Stimulated activated CD4-positive, alpha-beta T cell treated with anti-CD3 and anti-CD28 coated beads, Interleukin-2, amount 100 ng/mL, for 4 hours (primary cell): ENCODE measurements at regions not wholly inside any gene's neighbourhood (a gene's known extent, or its start where the extent isn't known, plus 50 kb on each side); places are given as distances from the start of the nearest gene placed in this dataset.

Experiments used
- DNase-seq: peaks from one replicate; pipeline ENCODE4 v3.0.0-alpha.2; 2020; ENCODE audit warnings: low read depth

DNA sequence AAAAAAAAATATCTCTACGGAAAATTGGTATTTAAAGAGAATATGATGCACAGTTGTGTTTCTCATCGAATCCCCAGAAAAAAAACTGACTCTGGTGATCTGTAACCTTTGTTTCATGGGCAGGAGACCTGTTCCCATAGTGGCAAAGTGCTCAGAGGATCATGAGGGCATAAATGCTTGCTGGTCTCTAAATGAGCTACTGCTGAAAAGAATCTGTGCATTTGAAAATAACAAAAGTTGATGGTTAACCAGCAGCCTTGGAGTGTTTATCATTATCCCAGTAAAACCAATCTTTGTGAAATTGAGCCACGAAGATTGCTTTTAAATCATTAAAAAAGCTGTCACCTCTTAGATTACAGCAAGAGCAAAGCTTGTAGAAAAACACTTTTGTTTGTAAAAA, 775.4 kb downstream of the MTRR start:
- DNase-seq = no peak

DNA sequence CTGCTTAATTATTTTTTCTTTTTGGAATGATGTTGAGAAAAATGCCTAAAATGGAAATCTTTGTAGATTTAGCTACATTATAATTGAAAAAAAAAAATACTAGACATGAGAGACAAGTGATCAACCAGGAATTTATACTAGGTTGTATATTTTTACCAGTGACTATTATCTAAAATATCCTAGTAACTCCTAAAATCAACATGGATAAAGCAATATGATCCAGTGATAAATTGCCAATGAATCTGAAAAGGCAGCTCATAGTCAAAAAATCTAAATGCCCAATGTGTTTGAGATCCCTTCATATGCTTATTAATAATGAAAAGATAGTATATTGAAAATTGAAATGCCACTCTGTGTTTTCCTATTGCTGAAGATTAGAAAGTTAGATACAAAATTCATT, 778.2 kb downstream of the MTRR start:
- no peak for DNase-seq

DNA sequence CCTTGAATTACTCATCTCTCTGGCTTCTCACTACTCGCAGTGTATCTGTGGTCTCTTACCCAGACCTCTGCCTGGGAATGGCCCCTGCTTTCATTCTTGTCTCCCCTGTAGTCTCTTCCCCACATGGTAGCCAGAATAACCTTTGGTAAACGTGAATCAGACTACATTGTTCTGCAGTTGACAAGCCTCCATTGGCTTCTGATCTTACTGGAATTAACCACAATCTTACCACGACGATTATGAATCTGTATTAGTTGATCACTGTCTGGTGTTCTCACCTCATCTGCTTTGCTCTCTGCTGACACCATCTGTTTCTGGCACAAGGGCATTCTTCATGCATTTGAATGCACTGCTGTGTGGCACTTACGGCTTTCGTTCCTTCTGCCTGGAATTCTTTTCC, 781.2 kb downstream of the MTRR start:
- DNase-seq = no peak

DNA sequence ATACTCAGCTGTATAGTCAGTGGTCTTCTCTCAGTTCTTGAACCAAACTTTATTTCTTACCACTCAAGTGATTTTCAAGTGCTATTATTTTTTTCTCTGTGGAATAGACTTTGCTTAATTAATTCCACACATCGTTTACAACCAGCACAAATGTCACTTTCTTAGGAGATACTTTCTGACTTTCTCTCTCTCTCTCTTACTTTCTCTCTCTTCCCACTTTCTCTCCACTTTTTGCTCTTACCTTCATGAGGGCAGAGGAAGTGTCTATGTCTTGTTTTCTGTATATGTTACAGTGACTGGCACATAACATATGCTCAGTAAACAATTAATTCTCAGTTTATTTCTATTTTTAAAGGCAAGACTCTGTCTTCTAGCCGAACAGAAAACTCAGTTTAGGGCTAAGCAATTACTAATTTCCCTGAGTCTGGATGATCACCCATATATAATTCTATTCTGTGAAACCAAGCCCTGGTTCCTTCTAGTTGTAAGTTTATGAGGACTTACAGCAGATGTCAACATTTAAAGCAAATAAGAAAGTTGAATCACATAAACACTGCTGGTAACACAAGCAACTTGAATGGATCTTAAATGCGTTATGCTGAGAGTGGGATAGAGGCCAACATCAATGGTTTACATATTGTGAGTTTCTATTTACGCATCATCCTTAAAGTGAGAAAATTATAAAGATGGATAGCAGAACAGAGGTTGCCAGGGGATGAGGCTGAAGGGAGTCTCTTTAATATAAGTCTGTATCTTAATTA, 791.4 kb downstream of the MTRR start:
- no peak for DNase-seq

DNA sequence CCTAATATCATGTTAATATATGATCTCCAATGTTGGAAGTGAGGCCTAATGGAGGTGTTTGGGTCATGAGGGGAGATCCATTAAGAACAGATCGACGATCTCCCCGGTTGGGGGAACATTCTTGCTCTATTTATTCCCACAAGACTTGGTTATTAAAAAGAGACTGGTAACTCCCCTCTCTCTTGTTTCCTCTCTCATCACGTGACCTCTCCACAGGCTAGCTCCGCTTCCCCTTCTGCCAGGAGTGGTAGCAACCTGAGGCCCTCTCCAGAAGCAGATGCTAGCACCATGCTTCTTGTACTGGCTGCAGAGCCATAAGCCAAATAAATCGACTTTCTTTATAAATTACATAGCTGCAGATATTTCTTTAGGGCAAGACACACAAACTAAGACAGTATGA, 794.4 kb downstream of the MTRR start:
- no peak for DNase-seq

DNA sequence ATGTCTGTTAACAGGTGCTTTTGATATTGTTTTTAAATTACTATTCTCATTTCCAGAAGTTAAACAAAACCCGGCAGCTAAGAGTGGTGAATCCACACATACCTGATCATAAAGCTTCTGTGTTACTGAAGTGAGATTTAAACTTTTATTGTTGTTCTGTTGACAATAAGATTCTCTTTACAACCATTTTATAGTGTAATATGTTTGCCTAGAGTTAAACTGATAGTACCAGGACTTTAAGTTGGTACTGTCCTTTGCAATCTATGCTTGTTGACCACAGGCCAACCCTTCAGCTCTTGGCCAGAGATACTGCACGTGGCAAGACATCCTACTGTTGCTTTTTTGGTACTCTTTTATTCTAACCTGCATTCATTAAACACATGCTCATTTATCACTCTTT, 806.2 kb downstream of the MTRR start:
- DNase-seq = no peak

DNA sequence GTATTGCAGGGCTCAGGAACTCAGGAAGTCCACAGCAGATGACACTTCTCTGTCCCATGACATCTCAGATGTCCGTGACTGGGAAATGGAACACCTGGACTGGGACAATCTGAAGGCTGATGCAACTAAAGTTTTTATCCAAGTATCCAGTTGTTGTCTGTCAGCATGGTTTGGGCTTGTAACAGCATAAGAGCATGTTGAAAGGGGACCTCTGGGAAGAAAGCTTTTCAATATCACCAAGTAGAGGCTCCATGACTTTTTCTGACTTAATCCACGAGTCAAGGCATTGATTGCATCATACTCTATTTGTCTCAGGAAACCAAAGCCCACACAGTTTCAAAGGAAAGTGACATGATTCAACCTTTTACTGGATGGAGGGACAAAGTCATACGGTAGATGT, 807.7 kb downstream of the MTRR start:
- DNase-seq = no peak

DNA sequence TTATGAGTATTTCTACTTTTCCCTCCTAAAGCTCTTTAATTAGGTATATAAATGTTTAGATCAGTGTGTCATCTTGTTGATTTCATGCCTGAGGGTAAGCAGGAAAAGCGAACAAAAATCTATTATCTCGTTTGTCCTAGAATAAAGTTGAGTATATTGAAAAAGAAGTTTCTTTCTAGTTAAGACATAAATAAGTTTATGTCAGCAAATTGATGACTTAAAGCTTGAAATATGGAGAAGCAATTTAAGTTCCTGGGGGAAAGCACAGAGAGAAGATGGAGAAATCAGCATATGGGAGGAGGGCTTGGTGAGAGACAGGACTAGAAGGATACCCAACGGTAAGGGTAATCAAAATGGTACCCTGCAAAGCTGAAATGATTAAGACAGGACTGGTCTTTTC, 813.4 kb downstream of the MTRR start:
- no peak for DNase-seq

DNA sequence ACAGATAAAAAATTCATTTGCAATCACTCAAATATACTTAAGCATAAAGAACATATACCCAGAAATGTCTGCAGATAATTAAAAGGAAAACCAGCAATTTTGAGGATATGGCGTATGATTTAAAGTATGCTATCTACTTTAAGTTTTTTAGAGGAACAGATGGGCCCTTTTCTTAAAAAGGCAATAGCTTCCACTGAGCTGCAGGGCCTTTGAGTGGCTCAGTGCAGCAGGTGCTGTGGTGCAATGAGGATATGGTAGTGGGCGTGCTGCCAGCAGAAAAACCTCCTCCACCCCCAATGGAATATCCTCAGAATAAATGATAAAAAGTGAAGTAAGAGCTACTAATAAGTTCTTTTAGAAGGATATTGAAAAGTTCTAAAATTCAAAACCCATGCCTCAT, 814.5 kb downstream of the MTRR start:
- DNase-seq = no peak

DNA sequence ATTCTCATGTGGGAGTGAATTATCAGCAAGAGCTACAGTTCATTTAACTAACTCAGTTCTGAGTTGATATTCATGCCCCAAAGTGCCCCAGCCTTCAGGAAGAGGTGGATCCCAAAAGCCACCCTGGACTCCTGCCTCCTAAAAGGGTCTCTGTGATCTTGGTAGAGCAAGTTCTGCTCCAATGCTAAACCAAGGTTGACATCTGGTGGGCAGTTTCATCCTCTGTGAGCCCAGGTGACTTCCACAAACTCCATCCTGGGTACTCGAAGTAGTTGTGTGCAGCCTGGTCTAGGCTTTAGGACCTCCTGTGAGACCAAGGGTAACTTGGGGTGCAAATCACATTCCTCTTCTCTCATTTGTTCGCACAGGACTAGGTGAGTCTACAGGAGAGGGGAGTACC, 816.8 kb downstream of the MTRR start:
- DNase-seq = no peak

DNA sequence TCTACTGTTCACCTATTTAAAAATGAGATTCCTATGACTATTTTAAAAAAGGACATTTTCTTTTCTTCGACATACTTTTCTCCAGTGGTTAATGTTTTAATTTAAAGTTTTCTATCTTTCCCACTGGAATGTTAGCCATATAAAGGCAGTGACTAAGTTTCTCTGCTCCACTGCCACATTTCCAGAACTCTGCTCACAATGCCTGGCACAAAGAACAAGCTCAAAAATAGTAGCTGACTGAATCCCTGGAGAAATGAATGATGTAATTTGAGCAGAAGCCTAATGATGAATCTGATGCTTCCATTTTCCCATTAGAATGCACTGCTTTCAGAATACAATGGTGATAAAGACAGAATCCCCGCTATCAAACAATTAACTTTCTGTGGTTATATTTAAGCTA, 817.8 kb downstream of the MTRR start:
- DNase-seq = no peak

DNA sequence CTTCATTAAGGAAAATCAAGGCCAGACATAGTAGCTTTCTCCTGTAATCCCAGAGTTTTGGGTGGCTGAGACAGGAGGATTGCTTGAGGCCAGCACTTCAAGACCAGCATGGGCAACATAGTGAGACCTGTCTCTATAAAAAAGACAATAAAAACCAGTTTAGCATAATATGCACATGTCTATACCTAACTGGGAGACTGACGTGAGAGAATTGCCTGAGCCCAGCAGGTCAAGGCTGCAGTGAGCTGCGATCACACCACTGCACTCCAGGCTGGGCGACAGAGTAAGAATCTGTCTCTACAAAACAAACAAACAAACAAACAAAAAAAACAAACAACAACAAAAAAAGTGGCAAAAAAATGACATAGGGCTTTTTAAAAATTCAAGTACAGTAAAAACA, 820.8 kb downstream of the MTRR start:
- DNase-seq = no peak

DNA sequence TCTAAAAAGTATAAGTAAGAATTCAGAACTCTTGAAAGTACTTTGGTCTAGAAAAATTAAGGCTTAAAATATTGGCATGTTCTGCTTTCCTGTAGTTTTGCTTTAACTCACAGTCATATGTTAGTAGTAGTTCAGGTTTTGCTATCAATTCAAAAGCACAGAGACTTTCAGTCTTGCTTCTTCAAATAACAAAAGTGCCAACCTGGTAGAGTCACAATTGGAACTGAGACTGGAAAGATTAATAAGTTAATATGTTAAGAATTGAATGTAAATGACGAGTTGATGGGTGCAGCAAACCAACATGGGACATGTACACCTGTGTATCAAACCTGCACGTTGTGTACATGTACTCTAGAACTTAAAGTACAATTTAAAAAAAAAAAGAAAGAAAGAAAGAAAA, 822.3 kb downstream of the MTRR start:
- no peak for DNase-seq

DNA sequence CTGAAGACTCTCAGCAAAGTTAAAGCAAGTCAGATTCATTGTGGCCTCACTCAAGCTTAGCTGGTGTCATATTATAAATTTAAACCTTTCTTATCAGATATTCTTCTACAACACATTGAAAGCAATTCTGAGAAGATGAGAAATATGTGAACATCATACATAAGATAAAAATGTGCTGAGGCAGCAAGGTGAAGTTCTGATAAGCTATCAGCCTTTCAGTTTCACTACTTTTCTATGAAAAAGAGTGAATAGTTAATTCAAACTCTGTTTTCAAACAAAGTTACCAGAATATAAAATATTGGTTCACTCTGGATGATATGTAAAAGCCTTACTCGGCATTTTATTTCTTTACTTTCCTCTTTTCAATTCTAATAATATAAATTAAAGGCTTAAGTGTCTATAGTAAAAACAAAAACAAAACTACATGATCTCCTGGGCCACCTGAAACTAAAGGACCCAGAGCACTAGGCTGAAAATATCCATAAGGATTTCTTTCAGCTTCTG, 824.4 kb downstream of the MTRR start:
- DNase-seq = no peak

DNA sequence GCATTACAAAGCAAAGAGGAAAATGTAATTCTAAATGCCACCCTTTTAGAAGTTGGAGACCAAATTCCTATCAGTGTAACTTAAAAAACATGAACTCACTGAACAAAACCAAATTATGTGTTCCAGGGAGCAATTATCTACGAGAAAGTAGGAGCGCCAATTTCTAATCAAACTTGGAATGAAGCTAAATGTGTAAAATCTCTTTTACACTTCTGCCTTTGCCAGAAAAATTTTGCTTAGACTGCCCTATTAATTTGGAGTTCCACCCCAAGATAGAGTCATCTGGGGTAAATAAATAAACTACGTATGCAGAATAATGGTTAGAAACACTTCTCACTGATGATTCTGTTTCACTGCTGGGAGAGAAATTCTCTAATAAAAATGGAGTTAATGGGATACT, 825.6 kb downstream of the MTRR start:
- no peak for DNase-seq

DNA sequence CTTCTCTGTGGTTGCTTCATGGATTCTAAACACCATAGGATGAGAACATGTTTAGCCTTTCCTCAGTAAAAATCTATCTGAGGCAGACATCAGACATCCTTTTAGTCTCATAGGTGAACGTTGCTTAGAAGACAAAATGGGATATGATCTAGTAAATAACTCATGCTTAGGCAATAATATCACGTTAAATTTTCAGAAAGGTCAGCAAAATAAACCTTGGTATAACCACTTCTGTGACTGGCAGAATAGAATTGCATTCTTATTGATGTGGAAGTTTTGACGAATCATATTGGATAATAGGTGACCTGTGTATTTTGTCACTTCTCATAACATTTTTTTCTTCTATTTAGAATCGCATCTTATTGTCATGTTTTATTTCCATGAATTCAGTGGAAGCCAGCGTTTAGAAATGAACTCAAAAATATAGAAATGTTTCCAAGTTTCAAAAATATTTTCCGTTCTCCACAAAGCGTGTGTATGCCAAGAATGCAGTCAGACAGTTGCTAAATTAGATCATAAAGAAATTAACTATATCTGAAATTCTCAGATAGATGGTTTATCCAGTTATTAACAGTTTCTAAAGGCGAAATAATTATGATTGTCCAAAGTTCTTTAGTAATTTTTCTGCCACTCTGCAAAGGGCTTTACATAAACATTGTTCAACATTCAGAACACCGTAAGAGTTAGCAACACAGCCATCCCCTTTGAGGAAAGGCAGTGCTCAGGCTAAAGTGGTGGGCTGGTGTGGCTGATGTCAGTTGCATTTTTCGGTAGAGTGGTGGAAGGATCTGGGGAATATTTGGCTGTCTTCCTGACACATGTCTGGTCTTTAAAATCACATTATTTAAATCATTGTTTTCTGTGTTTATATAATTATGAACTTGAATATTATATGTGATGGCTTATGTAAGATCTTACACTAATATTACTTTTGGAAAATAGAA, 827.2 kb downstream of the MTRR start:
- DNase-seq = no peak

DNA sequence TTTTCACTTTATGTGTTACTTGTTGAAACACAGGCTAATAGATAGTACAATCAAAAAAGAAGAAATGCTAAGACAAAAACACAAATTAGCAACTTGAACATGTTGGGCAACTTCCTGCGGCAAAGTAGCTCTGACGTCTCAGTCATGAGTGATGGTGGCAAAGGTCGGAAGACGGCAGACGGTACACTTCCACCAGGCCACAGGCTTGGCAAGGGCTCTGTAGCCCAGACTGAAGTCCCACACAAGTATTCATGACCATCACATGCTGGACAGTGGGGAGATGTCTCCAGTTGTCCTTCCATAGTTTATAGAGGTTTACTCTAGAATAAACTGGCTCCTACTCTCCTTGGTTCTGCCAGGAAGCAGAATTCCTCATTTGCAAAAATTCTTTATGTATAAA, 831.3 kb downstream of the MTRR start:
- DNase-seq = no peak

DNA sequence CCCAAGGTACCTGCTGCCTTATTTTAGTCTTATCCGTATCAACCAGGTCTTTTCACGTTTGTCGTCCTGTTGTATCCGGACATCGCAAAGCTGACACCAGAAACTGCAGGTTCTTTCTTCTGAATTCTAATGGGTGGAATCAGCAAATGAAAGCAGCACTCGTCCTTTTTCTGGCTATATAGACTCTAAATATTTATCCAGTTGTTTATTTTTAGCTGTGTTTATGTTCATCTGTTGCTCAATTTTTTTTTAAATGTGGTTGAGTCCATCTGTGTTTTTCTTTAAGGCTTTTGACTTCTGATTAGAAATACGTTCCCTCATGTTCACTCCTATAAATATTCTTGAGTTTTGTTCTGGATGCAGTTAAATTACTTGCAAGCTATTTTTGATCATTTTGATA, 831.7 kb downstream of the MTRR start:
- no peak for DNase-seq

DNA sequence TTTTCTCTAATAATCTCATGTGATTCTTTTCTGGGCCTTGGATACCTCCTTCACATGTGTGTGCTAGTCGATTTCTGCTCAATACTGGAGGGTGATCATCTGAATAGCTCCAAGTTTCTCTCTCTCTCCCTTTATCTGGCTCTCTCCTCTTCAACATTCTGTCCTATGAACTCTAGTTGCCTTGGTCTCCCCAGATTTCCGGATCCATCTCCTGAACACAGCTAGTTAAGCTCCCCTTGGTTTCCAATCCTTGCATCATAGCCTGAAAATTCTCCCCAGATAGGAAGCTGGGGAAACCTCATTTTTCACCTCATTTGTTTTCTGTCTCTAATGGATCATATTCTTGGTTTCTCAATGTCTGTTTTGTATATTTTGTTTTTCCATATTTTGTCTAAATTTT, 832.3 kb downstream of the MTRR start:
- no peak for DNase-seq

DNA sequence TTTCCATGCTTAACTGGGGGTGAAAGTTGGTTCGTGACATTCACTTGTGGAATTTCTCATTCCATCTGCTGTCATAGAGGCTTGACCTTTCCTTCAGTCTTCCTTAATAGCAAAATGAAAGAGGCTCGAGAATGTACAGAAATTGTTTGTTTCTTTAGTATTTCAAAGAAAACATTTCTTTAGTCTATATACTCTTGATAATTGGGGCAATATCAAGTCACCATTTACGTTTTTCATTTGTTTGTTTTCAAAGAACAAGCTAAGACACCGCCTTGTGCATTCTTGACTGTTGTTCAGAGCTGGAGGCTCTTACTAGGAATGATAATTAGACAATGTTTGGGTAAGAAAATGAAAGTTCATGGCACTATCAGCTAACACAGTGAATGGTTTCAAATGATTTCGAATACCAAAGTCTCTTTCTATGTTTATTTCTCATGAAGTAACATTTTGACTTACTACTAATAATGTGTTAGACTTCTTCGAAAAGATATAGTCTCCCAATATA, 835.4 kb downstream of the SEMA5A start:
- DNase-seq = no peak

DNA sequence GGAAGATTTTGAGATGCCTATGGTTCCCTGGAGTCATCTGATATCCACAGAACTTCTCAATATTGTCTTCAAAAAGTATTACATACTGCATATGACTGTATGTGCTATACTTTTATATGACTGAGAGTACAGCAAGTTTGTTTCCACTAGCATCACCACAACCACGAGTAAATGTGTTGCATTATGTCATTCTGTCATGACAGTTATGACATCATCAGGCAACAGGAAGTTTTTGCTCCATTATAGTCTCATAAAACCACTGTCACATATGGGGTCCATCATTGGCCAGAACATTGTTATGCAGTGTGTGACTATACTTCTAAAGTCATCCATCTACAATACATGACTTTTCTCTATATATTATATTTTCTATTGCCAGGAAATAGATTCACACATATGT, 831.7 kb downstream of the SEMA5A start:
- DNase-seq = no peak

DNA sequence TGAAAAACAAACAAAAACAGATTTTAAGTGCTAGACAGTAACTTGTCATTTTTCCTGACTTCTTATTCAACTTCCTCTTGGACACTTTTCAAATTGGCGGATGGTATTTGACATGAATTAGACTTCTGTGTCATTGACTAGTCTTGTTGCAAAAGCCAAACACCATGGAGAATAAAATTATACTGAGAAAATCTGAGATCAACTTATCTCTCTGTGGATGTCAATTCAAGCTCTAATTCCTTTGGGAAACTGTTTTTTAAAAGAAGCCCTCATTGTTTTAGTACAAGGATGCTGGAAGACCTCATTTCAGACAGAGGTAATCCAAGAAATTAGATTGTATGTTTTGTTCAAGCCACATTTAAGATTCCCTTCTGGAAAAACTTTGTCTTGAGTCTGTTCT, 831.0 kb downstream of the SEMA5A start:
- no peak for DNase-seq

DNA sequence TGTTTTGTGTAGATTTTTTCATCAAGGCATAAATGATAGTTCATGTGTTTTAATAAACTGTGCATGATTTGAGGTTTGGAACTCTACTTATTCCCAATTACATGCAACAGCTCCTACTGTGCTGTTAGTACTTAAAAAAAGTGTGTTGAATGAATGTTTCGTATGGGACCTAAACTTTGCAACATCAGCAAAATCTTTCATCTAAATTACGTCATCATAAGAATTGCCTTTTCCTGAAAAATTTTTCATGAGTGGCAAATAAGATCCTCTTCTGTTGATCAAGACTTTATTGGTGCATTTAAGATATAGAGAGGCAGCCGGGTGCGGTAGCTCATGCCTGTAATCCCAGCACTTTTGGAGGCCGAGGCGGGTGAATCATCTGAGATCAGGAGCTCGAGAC, 826.1 kb downstream of the SEMA5A start:
- DNase-seq = no peak
